Adrenal gland (tissue), 9 donors: ENCODE measurements at regions not wholly inside any gene's neighbourhood (a gene's known extent, or its start where the extent isn't known, plus 50 kb on each side); places are given as distances from the start of the nearest gene placed in this dataset.
"Not testable (repeated sequence)": the region's sequence is repeated elsewhere in the genome, so short reads cannot be mapped to it uniquely, and the experiment has no call there.

Source experiments
- DNase-seq, 7 donors: peaks; one replicate each; pipeline ENCODE4 v3.0.0-alpha.2; 2019 to 2020
- H3K27ac ChIP-seq, 5 donors: fragments of 200-600 bp; sonication (generic) in 4 of 5; 1 replicate in 3 of 5; 2 replicates in 2 of 5; pipeline versions ENCODE4 v1.5.1 to v1.8.0; 2016 to 2020; ENCODE audit warnings: mild to moderate bottlenecking in 1 of 5
- H3K27me3 ChIP-seq: fragments of 200-600 bp; 2 replicates; pipeline ENCODE4 v1.8.0; 2021
- H3K36me3 ChIP-seq, 2 donors: fragments of 200-600 bp; replicated peaks in 1 of 2; 1 replicate in 1 of 2; 2 replicates in 1 of 2; pipeline versions ENCODE4 v1.5.1 to v1.8.0; 2018 to 2022
- H3K4me1 ChIP-seq, 2 donors: fragments of 200-600 bp; replicated peaks in 1 of 2; 1 replicate in 1 of 2; 2 replicates in 1 of 2; pipeline versions ENCODE4 v1.5.1 to v1.8.0; 2018 to 2021
- H3K4me3 ChIP-seq, 4 donors: fragments of 200-600 bp; sonication (generic) in 3 of 4; one replicate each; pipeline ENCODE4 v1.5.1; 2016 to 2018
- H3K9me3 ChIP-seq, 3 donors: fragments of 200-600 bp; sonication (generic) in 1 of 3; replicated peaks in 1 of 3; 1 replicate in 2 of 3; 2 replicates in 1 of 3; pipeline versions ENCODE4 v1.5.1 to v1.8.0; 2016 to 2021
- POLR2A ChIP-seq, 2 donors: fragments of 450-650 bp; IDR thresholded peaks; one replicate each; pipeline ENCODE4 v1.6.1; 2017; ENCODE audit warnings: antibody characterized with exemption in 2 of 2, mild to moderate bottlenecking in 2 of 2, moderate library complexity in 1 of 2
- WGBS, 4 donors: extraction: QIAGEN DNeasy Blood & Tissue Kit in 2 of 4; methylation state at CpG; one replicate each; pipeline versions ENCODE4 v1.1.5 to v1.1.7; 2013 to 2017; 5-methylcytosine and 5-hydroxymethylcytosine counted together
- intact Hi-C, 2 donors: fragments of 100-400 bp; cut with DNase I; formaldehyde crosslinking; loops; one replicate each; pipeline versions ENCODE4 v1.14.1 to v1.15.0; 2022 to 2023
- TF ChIP-seq, protein P1 (sequence below), 6 experiments: fragments of 450-650 bp in 4 of 6; fragments of 200-600 bp in 2 of 6; sonication (generic) in 1 of 6; IDR thresholded peaks; 1 replicate in 5 of 6; 2 replicates in 1 of 6; pipeline versions ENCODE4 v1.5.1 to v1.8.0; 2016 to 2021; ENCODE audit warnings: antibody characterized with exemption in 6 of 6, mild to moderate bottlenecking in 2 of 6, moderate library complexity in 1 of 6
- donor health status: healthy with polysubstance abuse.
- donor health status: Bipolar disorder and iron deficiency.
- donor health status: DM: yes; HTN: yes; CAD: no.
- donor health status: DM: no; HTN: no; CAD: no.
- donor health status: DM: no; HTN: no; CAD: no.

DNA sequence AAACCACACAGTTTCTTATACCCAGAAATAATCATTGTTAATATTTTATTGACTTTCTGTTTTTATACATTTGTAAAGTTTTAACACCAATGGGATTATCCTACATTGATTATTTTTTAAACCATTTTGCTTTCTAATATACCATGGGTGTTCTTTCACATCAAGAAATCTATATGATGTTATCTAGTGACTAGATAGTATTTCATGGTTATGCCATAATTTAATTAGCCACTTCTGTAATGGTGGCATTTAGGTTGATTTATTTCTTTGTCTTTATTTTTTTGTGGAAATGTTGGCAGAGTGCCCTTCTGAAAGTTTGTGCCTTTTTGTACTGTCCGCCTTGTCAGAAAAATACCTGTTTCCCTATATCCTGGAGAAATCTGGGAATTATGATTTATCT is 193.3 kb downstream of the CEP135 start:
- DNase-seq, result no peak
- no peak overlapping the region for H3K27ac ChIP-seq
- no peaks in the 10 kb centered on the region for H3K36me3 ChIP-seq
- H3K9me3 ChIP-seq, result no peaks in the 10 kb centered on the region
- no peaks in the 10 kb centered on the region for H3K4me1 ChIP-seq
- intact Hi-C loops, result no loop called here
- H3K4me3 ChIP-seq, result no peak overlapping the region
- 78 to 91% (median 87%) methylated on average over 1 of the region's 1 CpG for WGBS, 4 donors
- TF ChIP-seq POLR2A (IDR thresholded peaks at IDR 0.05), result no peak
- TF ChIP-seq, protein P1, sequence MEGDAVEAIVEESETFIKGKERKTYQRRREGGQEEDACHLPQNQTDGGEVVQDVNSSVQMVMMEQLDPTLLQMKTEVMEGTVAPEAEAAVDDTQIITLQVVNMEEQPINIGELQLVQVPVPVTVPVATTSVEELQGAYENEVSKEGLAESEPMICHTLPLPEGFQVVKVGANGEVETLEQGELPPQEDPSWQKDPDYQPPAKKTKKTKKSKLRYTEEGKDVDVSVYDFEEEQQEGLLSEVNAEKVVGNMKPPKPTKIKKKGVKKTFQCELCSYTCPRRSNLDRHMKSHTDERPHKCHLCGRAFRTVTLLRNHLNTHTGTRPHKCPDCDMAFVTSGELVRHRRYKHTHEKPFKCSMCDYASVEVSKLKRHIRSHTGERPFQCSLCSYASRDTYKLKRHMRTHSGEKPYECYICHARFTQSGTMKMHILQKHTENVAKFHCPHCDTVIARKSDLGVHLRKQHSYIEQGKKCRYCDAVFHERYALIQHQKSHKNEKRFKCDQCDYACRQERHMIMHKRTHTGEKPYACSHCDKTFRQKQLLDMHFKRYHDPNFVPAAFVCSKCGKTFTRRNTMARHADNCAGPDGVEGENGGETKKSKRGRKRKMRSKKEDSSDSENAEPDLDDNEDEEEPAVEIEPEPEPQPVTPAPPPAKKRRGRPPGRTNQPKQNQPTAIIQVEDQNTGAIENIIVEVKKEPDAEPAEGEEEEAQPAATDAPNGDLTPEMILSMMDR (IDR thresholded peaks at IDR 0.05), result no peak
- no peaks in the 10 kb centered on the region for H3K27me3 ChIP-seq

DNA sequence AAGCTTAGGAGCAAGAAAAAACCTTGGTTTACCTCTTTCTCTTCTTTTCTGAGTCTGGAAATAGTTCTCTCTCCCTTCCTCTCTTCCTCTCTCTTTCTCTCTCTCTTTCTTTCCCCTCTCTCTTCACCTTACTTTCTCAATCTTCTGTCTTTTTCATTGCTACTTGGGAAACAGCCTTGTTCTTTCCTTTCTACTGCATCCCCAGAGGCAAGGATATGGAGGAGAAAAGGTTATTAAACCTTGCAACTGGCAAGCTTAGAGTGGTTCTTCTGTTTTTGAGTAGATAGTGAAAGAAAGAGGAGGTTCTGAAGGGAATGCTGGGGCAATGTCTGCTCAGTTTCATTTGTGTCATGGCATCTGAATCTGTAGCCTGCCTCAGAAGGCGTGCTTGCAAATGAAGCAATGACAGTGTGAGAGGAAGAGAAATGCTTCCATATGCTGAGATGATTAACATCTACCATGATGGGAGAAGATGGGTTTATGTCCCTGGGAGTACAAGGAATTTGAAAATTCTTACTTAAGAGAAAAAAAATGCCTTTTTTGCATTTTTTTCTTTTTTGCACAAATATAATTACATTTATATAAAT is 190.6 kb downstream of the CEP135 start:
- no peak for DNase-seq
- no peaks in the 10 kb centered on the region for H3K9me3 ChIP-seq
- TF ChIP-seq POLR2A (IDR thresholded peaks at IDR 0.05), result no peak
- TF ChIP-seq, protein P1 (IDR thresholded peaks at IDR 0.05), result no peak
- H3K27me3 ChIP-seq, result no peaks in the 10 kb centered on the region
- no peak overlapping the region for H3K27ac ChIP-seq
- no peaks in the 10 kb centered on the region for H3K4me1 ChIP-seq
- H3K36me3 ChIP-seq, result no peaks in the 10 kb centered on the region
- intact Hi-C loops, result no loop called here
- no peak overlapping the region for H3K4me3 ChIP-seq
- WGBS, 4 donors, result 86 to 95% (median 91%) methylated on average over 1 of the region's 1 CpG

DNA sequence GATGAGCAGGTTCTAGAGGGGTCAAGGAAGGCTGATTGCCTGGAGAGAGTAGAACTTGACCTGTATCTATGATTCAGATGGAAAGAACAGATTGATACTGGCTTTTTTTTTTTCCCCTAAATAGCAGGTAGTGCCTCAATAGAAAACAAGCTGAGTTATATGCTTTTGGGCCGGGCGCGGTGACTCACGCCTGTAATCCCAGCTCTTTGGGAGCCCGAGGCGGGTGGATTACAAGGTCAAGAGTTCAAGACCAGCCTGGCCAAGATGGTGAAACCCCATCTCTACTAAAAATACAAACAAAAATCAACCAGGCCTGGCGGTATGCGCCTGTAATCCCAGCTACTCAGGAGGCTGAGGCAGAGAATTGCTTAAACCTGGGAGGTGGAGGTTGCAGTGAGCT is 186.1 kb downstream of the CEP135 start:
- H3K4me1 ChIP-seq, H3K27me3 ChIP-seq, H3K27ac ChIP-seq, H3K9me3 ChIP-seq, H3K36me3 ChIP-seq, DNase-seq, H3K4me3 ChIP-seq, intact Hi-C loops: not testable (repeated sequence)
- 75 to 85% (median 83%) methylated on average over 8 of the region's 8 CpGs for WGBS, 4 donors

DNA sequence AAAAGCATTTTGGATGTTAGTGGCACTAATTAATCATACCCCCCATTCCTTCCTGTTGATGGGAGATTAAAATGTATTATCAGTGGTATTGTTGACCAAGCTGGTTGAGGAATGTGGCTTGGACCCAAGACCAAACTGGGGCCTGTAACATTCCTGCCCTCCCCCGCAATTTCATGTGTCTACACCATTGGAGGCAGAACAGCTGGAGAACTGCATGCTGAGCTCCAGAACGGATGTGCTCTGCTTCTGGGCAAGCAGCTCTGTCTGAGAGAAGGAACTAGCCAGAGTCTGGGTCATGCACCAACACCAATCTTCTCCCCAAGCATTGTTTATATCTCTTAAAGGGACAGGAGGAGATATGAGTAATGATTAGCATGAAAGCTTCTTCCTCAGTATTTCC is 185.5 kb downstream of the CEP135 start:
- no peak overlapping the region for H3K4me3 ChIP-seq
- intact Hi-C loops, result no loop called here
- H3K27me3 ChIP-seq, result no peaks in the 10 kb centered on the region
- no peaks in the 10 kb centered on the region for H3K4me1 ChIP-seq
- 48 to 67% (median 58%) methylated on average over 2 of the region's 2 CpGs for WGBS, 4 donors
- H3K9me3 ChIP-seq, result no peaks in the 10 kb centered on the region
- H3K36me3 ChIP-seq, result no peaks in the 10 kb centered on the region
- TF ChIP-seq, protein P1 (IDR thresholded peaks at IDR 0.05), result no peak
- no peak for TF ChIP-seq POLR2A (IDR thresholded peaks at IDR 0.05)
- peak in 6 of 7 donors; percentile 29 to 79 (median 53) for DNase-seq
- H3K27ac ChIP-seq, result no peak overlapping the region

DNA sequence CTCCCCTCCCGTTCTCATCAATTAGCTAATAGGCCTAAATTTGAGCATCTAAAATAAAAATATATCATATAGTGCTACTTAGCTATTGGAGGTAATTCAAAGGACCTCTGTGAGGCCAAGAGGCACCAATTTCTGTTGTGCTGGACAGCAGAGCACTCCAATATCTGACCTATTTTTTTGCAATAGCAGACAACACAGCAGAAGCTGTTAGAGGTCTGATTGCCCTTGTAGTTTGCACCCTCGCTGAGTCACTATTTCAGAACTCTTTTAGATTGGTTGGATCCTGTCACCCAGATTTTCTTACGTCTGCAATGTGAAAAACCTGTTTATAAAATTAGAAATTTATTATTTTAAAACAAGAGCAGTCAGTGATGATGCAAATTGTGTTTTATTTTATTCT is 184.1 kb downstream of the CEP135 start:
- Histone ChIP-seq H3K27me3 (no peaks in the 10 kb centered on the region), H3K36me3 (no peaks in the 10 kb centered on the region), H3K27ac (no peak overlapping the region), H3K4me1 (no peaks in the 10 kb centered on the region), H3K4me3 (no peak overlapping the region), H3K9me3 (no peaks in the 10 kb centered on the region)
- WGBS, 4 donors, result 37 to 64% (median 52%) methylated on average over 3 of the region's 3 CpGs
- intact Hi-C loops, result no loop called here
- TF ChIP-seq, protein P1 (IDR thresholded peaks at IDR 0.05), result no peak
- no peak for TF ChIP-seq POLR2A (IDR thresholded peaks at IDR 0.05)
- peak in 2 of 7 donors; percentile 8 for DNase-seq

DNA sequence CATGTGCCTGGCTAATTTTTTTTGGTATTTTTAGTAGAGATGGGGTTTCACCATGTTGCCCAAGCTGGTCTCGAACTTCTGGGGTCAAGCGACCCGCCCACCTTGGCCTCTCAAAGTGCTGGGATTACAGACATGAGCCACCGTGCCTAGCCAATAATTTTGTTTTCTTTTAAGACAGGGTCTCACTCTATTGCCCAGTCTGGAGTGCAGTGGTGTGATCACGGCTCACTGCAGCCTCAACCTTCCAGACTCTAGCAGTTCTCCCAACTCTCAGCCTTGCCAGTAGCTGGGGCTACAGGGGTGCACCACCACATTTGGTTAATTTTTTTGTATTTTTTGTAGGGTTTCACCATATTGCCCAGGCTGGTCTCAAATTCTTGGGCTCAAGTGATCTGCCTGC is 183.4 kb downstream of the CEP135 start:
- 70 to 86% (median 81%) methylated on average over 5 of the region's 5 CpGs for WGBS, 4 donors
- DNase-seq, H3K27me3 ChIP-seq, H3K9me3 ChIP-seq, H3K36me3 ChIP-seq, intact Hi-C loops, H3K4me3 ChIP-seq, H3K27ac ChIP-seq, H3K4me1 ChIP-seq: not testable (repeated sequence)
